A673 (cell line): ENCODE measurements at regions not wholly inside any gene's neighbourhood (a gene's known extent, or its start where the extent isn't known, plus 50 kb on each side); places are given as distances from the start of the nearest gene placed in this dataset.

Experiments used
- BruUV-seq: library from RNA; stranded (reverse); fragments of 400-500 nt; replicated peaks from 2 replicates; lab custom pipeline; 2021; lab: Mats Ljungman, UMichigan
- CTCF ChIA-PET: fragments of 300-600 bp; sonication (Branson Sonifier 250); formaldehyde crosslinking; loops from one replicate; lab custom pipeline; 2022; ENCODE audit warnings: antibody characterized with exemption; lab: Charles Lee
- POLR2A ChIA-PET: fragments of 300-600 bp; sonication (Branson Sonifier 250); formaldehyde crosslinking; loops from one replicate; lab custom pipeline; 2022; ENCODE audit warnings: antibody characterized with exemption; ENCODE audit not compliant: low non-redundant PET; lab: Charles Lee
- DNase-seq: peaks from one replicate; pipeline ENCODE4 v3.0.0-alpha.2; 2015; ENCODE audit warnings: low spot score
- H3K27ac ChIP-seq: fragments of 200-600 bp; sonication (generic); 2 replicates; pipeline ENCODE4 v1.5.1; 2016; ENCODE audit warnings: mixed run types, low read depth, mild to moderate bottlenecking, mixed read lengths, antibody characterized with exemption, low read length; ENCODE audit not compliant: poor library complexity, severe bottlenecking
- H3K27me3 ChIP-seq: fragments of 200-600 bp; sonication (generic); replicated peaks from 2 replicates; pipeline ENCODE4 v1.6.1; 2017; ENCODE audit warnings: mixed run types, low read depth, mild to moderate bottlenecking, mixed read lengths, antibody characterized with exemption, low read length; ENCODE audit not compliant: insufficient read depth, poor library complexity
- H3K36me3 ChIP-seq: fragments of 200-600 bp; sonication (generic); 2 replicates; pipeline ENCODE4 v1.6.1; 2016; ENCODE audit warnings: mixed run types, mild to moderate bottlenecking, mixed read lengths, antibody characterized with exemption, low read length; ENCODE audit not compliant: insufficient read depth, poor library complexity, severe bottlenecking
- H3K4me1 ChIP-seq: fragments of 200-600 bp; sonication (generic); 2 replicates; pipeline ENCODE4 v1.6.1; 2017; ENCODE audit warnings: mixed run types, mild to moderate bottlenecking, mixed read lengths, antibody characterized with exemption, low read length; ENCODE audit not compliant: insufficient read depth, poor library complexity, severe bottlenecking
- H3K4me3 ChIP-seq: fragments of 200-600 bp; sonication (generic); 2 replicates; pipeline ENCODE4 v1.5.1; 2016; ENCODE audit warnings: low read depth, mixed run types, mild to moderate bottlenecking, mixed read lengths, low read length; ENCODE audit not compliant: poor library complexity, severe bottlenecking
- H3K9me3 ChIP-seq: fragments of 200-600 bp; sonication (generic); 2 replicates; pipeline ENCODE4 v1.6.1; 2016; ENCODE audit warnings: mixed run types, low read depth, mild to moderate bottlenecking, mixed read lengths, antibody characterized with exemption, low read length; ENCODE audit not compliant: poor library complexity, severe bottlenecking
- CTCF ChIP-seq: fragments of 300-800, 200-600 bp; sonication (generic); conservative IDR thresholded peaks from 2 replicates; pipeline ENCODE4 v1.5.1; 2017; ENCODE audit warnings: low read depth, mild to moderate bottlenecking, antibody characterized with exemption, low read length, moderate library complexity, mixed read lengths
- EZH2 ChIP-seq: fragments of 200-600 bp; sonication (generic); IDR thresholded peaks from 2 replicates; pipeline ENCODE4 v1.6.1; 2017; ENCODE audit warnings: borderline replicate concordance, low read depth, mild to moderate bottlenecking, mixed read lengths, antibody characterized with exemption, low read length; ENCODE audit not compliant: poor library complexity, severe bottlenecking
- intact Hi-C: fragments of 100-400 bp; cut with micrococcal nuclease; formaldehyde crosslinking; loops from one replicate; pipeline ENCODE4 v1.10.0; 2022; ENCODE audit not compliant: unreplicated experiment

- POLR2A ChIA-PET: no interaction called here
- no peak for TF ChIP-seq CTCF
- TF ChIP-seq EZH2: no peak
- no TSS peak for BruUV-seq
- intact Hi-C loops: no loop called here
- CTCF ChIA-PET: no interaction called here
- no peaks in the 10 kb centered on the region for H3K9me3 ChIP-seq
- no peak for DNase-seq
- H3K36me3 ChIP-seq: no peaks in the 10 kb centered on the region
- H3K4me1 ChIP-seq: no peaks in the 10 kb centered on the region
- H3K27me3 ChIP-seq: peaks cover 26% of the 10 kb centered on the region
- H3K27ac ChIP-seq: no peak overlapping the region
- H3K4me3 ChIP-seq: no peak overlapping the region
Observed at GRCh38 chr13:103758222-103758621, 692.0 kb upstream of the SLC10A2 start.

- ChIA-PET CTCF (no interaction called here), POLR2A (no interaction called here)
- intact Hi-C loops: no loop called here
- H3K4me3 ChIP-seq: no peak overlapping the region
- no peak for DNase-seq
- no peak overlapping the region for H3K27ac ChIP-seq
- H3K27me3 ChIP-seq: peaks cover 21% of the 10 kb centered on the region
- H3K9me3 ChIP-seq: no peaks in the 10 kb centered on the region
- no peaks in the 10 kb centered on the region for H3K36me3 ChIP-seq
- TF ChIP-seq CTCF (no peak), EZH2 (no peak)
- H3K4me1 ChIP-seq: no peaks in the 10 kb centered on the region
- BruUV-seq: no TSS peak
Observed at GRCh38 chr13:103757361-103757760, 691.1 kb upstream of the SLC10A2 start.

- POLR2A ChIA-PET: no interaction called here
- DNase-seq: no peak
- Histone ChIP-seq H3K27ac (no peak overlapping the region), H3K27me3 (peaks cover 17% of the 10 kb centered on the region), H3K4me3 (no peak overlapping the region), H3K36me3 (no peaks in the 10 kb centered on the region), H3K4me1 (no peaks in the 10 kb centered on the region), H3K9me3 (no peaks in the 10 kb centered on the region)
- CTCF ChIA-PET: no interaction called here
- intact Hi-C loops: no loop called here
- BruUV-seq: no TSS peak
- TF ChIP-seq EZH2 (no peak), CTCF (no peak)
Observed at GRCh38 chr13:103754783-103755182, 688.6 kb upstream of the SLC10A2 start.
